GM10266 (cell line): ENCODE measurements at regions not wholly inside any gene's neighbourhood (a gene's known extent, or its start where the extent isn't known, plus 50 kb on each side); places are given as distances from the start of the nearest gene placed in this dataset.

Experiments used
- DNase-seq: peaks from one replicate; pipeline ENCODE4 v3.0.0; 2012; ENCODE audit errors: extremely low spot score
- TF ChIP-seq, protein P1 (sequence below): IDR thresholded peaks from 2 replicates; pipeline ENCODE4 v1.5.1; 2012; ENCODE audit warnings: mild to moderate bottlenecking, low read depth; ENCODE audit not compliant: control insufficient read depth, insufficient read depth; ENCODE audit errors: missing control alignments

DNA sequence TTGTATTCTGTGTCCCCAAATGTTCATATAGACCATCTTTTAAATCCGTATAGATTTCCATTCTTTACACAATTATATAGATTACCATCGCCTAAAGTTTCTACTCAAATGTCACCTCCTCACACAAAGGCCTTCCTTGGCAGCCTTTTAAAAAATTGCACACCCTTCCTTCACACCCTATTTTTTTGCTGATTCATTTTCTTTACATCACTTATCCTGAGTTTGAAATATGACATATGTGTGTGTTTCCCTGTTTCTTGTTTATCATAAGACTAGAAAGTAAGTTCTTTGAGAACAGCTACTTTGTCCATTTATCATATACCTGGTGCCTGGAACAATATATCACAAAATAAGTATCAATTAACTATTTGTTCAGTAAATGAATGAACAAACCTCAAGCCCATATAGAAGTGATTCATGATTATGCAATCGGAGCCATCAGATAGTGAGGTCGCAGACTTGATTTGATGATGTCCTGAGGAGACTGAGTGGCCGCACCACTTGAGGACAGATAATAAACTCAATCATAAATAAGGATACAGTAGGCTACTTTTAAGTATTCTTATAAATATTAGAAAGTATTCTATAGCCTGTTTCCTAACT lies 327.4 kb upstream of the ZC3H12C start:
- DNase-seq, result no peak
- TF ChIP-seq, protein P1, sequence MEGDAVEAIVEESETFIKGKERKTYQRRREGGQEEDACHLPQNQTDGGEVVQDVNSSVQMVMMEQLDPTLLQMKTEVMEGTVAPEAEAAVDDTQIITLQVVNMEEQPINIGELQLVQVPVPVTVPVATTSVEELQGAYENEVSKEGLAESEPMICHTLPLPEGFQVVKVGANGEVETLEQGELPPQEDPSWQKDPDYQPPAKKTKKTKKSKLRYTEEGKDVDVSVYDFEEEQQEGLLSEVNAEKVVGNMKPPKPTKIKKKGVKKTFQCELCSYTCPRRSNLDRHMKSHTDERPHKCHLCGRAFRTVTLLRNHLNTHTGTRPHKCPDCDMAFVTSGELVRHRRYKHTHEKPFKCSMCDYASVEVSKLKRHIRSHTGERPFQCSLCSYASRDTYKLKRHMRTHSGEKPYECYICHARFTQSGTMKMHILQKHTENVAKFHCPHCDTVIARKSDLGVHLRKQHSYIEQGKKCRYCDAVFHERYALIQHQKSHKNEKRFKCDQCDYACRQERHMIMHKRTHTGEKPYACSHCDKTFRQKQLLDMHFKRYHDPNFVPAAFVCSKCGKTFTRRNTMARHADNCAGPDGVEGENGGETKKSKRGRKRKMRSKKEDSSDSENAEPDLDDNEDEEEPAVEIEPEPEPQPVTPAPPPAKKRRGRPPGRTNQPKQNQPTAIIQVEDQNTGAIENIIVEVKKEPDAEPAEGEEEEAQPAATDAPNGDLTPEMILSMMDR, result no peak

DNA sequence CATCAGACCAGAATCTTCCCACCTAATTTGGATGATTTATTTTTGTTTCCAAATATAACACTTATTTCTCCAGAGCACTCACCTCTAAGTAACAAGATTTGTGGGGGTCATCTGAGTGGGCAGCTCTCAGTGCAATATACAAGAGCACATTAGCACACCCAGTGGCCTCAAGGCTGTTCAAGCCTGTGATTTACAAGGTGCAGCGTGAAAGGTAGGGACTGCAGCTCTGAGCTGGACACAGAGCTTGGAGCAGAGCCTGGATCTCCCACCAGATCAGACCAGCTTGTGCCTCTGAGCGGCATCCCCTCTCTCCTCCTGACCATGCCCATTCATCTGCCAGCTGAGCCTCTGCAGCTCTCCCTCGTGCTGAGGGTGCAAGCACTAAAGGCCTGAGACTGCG lies 323.3 kb upstream of the ZC3H12C start:
- TF ChIP-seq, protein P1, result no peak
- no peak for DNase-seq

DNA sequence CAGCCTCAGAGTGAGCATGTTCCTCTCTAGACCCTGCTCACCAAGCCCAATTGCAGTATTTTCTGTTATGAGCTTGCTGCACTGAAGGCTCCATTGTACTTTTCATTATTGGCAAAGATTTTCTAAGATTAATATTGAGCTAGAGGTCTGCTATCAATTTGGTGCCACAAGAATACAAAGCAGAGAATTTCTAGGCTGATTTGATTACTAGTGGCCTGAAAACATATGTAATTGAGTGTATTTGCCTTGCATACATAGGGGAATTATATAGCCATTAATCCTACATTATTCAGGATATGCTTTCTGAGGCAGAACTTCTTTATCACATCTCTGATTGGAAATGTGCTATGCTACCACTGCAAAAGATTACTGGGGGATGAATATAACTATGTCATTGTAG lies 322.9 kb upstream of the ZC3H12C start:
- TF ChIP-seq, protein P1, result no peak
- DNase-seq, result no peak

DNA sequence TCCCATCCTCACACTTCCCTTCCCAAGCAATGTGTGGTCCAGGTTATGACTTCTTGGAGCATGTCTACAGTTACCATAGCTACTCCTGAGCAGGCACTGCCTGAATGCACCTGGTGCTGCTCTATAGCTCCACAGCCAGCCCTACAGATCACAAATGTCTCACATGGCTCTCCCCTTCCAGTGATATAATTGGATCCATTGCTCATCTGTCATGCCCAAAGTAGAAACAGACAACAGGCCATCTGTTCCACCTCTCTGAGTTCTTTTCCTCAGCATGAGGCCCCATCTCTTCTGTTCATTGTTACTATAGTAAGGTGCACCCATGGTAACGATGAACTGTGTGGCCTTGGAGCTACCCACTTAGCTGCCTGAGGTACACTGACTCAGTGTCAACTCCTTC lies 320.3 kb upstream of the ZC3H12C start:
- TF ChIP-seq, protein P1, result no peak
- no peak for DNase-seq

DNA sequence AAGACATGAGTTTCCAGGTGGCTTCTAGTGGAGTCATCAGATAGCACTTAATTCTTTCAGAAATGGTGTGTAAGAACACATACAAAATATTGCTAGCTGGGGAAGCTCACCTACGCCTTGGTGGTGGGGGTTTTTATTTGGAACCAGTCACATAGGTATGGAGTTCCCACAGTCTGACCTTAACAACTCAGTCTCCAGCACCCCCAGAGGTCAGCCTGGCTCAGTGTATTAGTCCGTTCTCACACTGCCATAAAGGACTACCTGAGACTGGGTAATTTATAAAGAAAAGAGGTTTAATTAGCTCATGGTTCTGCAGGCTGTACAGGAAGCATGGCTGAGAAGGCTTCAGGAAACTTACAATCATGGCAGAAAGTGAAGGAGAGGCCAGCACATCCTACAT lies 317.5 kb upstream of the ZC3H12C start:
- TF ChIP-seq, protein P1, result no peak
- DNase-seq, result no peak

DNA sequence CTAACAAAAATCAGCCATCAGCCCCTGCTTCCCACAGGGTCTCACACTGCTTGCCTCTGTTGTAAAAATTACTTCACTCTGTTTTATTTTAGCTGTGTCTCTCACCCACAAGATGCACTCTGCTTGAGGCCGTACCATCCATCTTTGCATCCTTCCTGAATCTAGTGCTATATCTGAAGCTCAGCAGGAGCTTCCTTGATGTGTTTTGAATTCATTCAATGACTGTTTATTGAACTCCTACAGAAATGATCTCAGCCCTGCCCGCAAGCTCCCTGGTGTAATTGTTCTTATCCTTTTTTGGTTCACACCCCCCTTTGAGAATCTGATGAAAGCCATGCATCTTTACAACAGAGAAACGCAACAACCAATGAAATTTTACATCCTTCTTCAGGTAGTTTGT lies 310.2 kb upstream of the ZC3H12C start:
- no peak for DNase-seq
- TF ChIP-seq, protein P1, result no peak

DNA sequence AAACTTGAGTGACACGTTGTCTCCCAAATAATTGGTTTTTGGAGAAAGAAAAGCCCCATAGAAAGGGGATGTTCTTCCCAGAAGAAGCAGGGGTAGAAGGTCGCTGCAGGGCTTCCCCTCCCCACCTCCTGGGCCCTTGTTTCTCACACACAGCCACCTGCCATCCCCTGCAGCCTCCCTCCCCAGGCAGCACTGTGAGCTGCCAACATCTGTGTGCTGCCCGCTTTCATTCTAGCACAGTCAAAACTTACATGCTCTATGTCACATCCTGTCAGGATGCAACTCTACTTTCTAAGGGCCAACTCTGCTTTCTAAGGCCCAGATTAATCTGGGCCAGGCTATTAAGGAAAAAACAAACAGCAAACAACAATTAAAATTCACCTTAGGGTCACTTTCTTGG lies 309.4 kb upstream of the ZC3H12C start:
- DNase-seq, result peak; percentile 18
- TF ChIP-seq, protein P1, result no peak
